Pons (tissue), 1 donor: ENCODE measurements at regions not wholly inside any gene's neighbourhood (a gene's known extent, or its start where the extent isn't known, plus 50 kb on each side); places are given as distances from the start of the nearest gene placed in this dataset.

Experiments
- DNase-seq: peaks from one replicate; pipeline ENCODE4 v3.0.0-alpha.2; 2016; ENCODE audit warnings: low spot score

DNA sequence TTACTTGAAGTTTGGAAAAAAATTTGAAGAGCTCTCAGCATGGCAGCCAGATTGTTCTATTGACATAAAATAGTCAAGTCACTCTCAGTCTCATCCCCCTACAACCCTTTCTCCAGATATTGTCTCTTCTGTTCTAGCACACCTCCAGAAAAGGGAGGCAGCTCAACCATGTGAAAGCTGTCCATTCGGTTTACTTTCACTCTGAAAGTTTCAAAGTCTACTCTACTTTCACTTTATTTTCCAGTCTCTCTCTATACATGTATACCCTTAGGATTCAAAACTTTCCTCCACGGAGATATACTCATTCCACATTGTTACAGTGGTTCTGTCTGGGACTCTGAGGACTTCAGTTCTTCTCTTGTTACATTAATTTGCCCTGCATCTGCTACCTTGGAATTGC lies 111.0 kb upstream of the STAC start:
- DNase-seq, result no peak

- no peak for DNase-seq
These were observed 97.5 kb upstream of the STAC start for GRCh38 chr3:36282766-36283165.

GRCh38 chr3:36295296-36295695 lies 85.0 kb upstream of the STAC start:
- no peak for DNase-seq

GRCh38 chr3:36297195-36297594 lies 83.1 kb upstream of the STAC start:
- DNase-seq, result no peak

GRCh38 chr3:36298188-36298587 lies 82.1 kb upstream of the STAC start:
- no peak for DNase-seq

GRCh38 chr3:36302158-36302509 lies 78.2 kb upstream of the STAC start:
- DNase-seq, result no peak

- no peak for DNase-seq
These were observed 77.7 kb upstream of the STAC start for GRCh38 chr3:36302626-36303025.

DNA sequence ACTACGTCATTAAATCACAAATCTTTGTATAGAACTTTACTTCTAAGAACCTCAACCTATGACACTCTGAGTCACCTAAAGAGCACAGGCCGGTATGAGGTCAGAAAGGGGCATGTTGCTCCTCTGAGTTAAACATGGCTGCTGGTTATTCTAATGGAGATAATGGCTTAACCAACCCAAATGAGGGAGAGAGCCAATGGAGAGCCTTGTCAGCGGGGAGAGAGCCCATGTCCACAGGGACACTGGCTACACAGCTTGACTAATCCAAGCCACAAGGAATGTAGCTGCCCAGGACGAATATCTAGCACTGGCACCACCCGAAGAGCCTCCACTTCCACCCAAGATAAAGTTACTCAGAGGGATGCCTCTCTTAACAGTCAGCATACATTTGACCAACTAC lies 77.0 kb upstream of the STAC start:
- DNase-seq, result no peak

DNA sequence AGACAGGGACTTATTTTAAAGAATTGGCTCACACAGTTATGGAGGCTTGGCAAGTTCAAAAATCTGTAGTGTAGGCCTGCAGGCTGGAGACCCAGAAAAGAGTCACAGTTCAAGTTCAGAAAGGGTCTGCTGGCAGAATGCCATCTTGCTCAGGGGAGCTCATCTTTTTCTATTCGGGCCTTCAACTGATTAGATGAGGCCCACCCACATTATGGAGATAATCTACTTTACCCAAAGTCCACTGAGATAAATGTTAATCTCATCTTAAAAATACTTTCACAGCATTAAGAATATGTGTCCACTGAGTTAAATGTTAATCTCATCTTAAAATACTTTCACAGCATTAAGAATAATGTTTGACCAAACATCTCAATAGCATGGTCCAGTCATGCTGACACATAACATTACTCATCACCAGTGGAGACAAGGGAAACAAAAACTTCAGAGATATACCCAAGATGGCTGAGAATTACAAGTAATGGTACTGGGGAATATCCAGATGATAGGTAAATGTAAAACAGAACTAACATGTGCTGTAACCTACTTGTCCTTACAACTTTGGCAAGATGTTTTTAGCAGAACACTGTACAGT lies 74.3 kb upstream of the STAC start:
- DNase-seq, result no peak

- no peak for DNase-seq
These were observed 71.2 kb upstream of the STAC start for GRCh38 chr3:36309092-36309491.

DNA sequence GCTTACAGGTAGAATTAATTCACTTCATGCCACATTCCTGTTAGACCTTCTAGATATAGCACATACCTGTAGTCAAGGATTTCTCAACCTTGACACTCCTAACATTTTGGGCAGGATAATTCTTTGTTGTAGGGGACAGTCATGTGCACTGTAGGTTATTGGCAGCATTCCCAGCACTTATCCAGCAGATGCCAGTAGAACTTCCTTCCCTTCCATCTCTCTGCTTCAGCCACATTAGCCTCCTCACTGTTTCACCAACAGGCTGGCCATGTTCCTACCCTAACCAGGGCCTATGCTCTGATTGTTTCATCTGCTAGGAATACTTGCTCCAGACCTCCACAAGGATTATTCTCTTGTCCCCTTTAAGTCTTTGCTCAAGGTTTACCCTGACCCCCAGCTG lies 68.0 kb upstream of the STAC start:
- DNase-seq, result no peak

- DNase-seq, result no peak
These were observed 62.4 kb upstream of the STAC start for GRCh38 chr3:36317915-36318314.

DNA sequence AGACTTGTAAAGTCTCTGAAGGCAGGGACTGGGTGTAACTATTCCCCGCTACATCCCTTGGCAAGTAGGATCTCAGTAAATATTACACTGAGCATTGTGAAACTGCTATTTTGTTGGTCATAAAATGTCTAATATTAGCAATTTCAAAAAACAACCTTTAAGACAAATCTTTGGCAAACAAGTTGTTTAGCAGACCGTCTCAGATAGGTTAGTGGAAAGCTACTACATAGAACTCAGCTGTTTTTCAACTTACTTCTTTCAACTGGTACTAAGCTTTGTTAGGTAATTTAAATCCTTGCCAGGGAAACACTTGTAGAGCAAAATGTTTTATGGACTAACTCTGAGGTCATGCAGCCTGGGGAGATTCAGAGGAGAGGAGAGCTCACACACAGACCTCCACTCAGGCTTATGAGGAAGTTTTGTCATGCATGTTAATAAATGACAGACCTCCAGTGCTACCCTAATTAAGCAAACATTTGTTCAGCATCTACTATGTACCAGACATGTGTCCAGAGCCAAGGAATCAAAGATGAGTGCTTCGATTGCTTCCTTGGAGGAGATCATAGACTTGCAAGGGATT lies 61.6 kb upstream of the STAC start:
- no peak for DNase-seq

- no peak for DNase-seq
These were observed 60.6 kb upstream of the STAC start for GRCh38 chr3:36319680-36320079.
